HepG2 (cell line): ENCODE measurements at regions not wholly inside any gene's neighbourhood (a gene's known extent, or its start where the extent isn't known, plus 50 kb on each side); places are given as distances from the start of the nearest gene placed in this dataset.

Experiments used
- ATAC-seq: fragments of 200-7000 bp; cut with Tn5 transposase; 3 replicates; pipeline ENCODE4 v1.9.1; 2020; ENCODE audit warnings: mild to moderate bottlenecking, moderate library complexity
- BruUV-seq: library from RNA; stranded (reverse); fragments of 400-500 nt; replicated peaks from 2 replicates; lab custom pipeline; 2021; lab: Mats Ljungman, UMichigan
- CTCF ChIA-PET: fragments of 300-600 bp; formaldehyde crosslinking; extraction: SDS; loops from one replicate; lab custom pipeline; 2021; ENCODE audit warnings: low total read pairs, inconsistent platforms, low intra/inter-chr PET ratio; lab: Yijun Ruan, JAX
- POLR2A ChIA-PET: fragments of 350-600 bp; sonication (Branson Sonifier 250); formaldehyde crosslinking; loops from one replicate; lab custom pipeline; 2020; ENCODE audit warnings: antibody characterized with exemption, inconsistent platforms; lab: Yijun Ruan, JAX
- DNase-seq: peaks from one replicate; pipeline ENCODE4 v3.0.0-alpha.2; 2015; ENCODE audit warnings: low spot score
- FAIRE-seq: peaks from 3 replicates; lab custom pipeline; 2011; peaks lifted over from hg19 to GRCh38; lab: Jason Lieb, UNC
- H2AFZ ChIP-seq: one replicate; pipeline ENCODE4 v1.6.1; 2011; ENCODE audit warnings: low read length, inconsistent platforms
- H3K27ac ChIP-seq: fragments of 300-600 bp; 3 replicates; pipeline ENCODE4 v1.8.0; 2011; ENCODE audit warnings: mixed run types, mild to moderate bottlenecking, mixed read lengths, low read length, inconsistent platforms; ENCODE audit not compliant: insufficient read depth; ENCODE audit errors: extremely low read length
- H3K27me3 ChIP-seq, 2 experiments: fragments of 200-600 bp in 1 of 2; 2 replicates in 1 of 2; 3 replicates in 1 of 2; pipeline versions ENCODE4 v1.6.0 to v1.8.0; 2011; ENCODE audit warnings: low read length in 2 of 2, mild to moderate bottlenecking in 2 of 2, moderate library complexity in 2 of 2, inconsistent platforms in 1 of 2; ENCODE audit not compliant: insufficient read depth in 2 of 2, control insufficient read depth in 1 of 2
- H3K36me3 ChIP-seq, 2 experiments: fragments of 200-600 bp in 1 of 2; replicated peaks in 1 of 2; 2 replicates in 1 of 2; 3 replicates in 1 of 2; pipeline versions ENCODE4 v1.5.1 to v1.8.0; 2011; ENCODE audit warnings: low read length in 2 of 2, inconsistent platforms in 1 of 2; ENCODE audit not compliant: insufficient read depth in 2 of 2, control insufficient read depth in 1 of 2
- H3K4me1 ChIP-seq: 2 replicates; pipeline ENCODE4 v1.5.1; 2012; ENCODE audit warnings: low read length, inconsistent platforms; ENCODE audit not compliant: insufficient read depth
- H3K4me2 ChIP-seq: 2 replicates; pipeline ENCODE4 v1.6.0; 2011; ENCODE audit warnings: low read depth, low read length, inconsistent platforms
- H3K4me3 ChIP-seq, 3 experiments: fragments of 200-600 bp in 1 of 3; sonication (generic), shearing (Covaris generic) in 1 of 3; replicated peaks in 1 of 3; 2 replicates each; pipeline ENCODE4 v1.5.1; 2011 to 2016; ENCODE audit warnings: low read length in 3 of 3, inconsistent platforms in 2 of 3, low read depth in 2 of 3, mild to moderate bottlenecking in 2 of 3, control low read depth in 1 of 3, mixed read lengths in 1 of 3; ENCODE audit not compliant: insufficient read depth in 1 of 3
- H3K79me2 ChIP-seq: one replicate; pipeline ENCODE4 v1.6.1; 2011; ENCODE audit warnings: low read length, inconsistent platforms; ENCODE audit not compliant: insufficient read depth
- H3K9ac ChIP-seq: 2 replicates; pipeline ENCODE4 v1.6.0; 2011; ENCODE audit warnings: mild to moderate bottlenecking, low read depth, low read length, inconsistent platforms; ENCODE audit not compliant: insufficient read depth
- H3K9me3 ChIP-seq: 2 replicates; pipeline ENCODE4 v1.5.1; 2012; ENCODE audit warnings: mild to moderate bottlenecking, low read length
- H4K20me1 ChIP-seq: 2 replicates; pipeline ENCODE4 v1.6.0; 2011; ENCODE audit warnings: inconsistent platforms, mild to moderate bottlenecking, low read length, moderate library complexity; ENCODE audit not compliant: insufficient read depth
- KMT2A ChIP-seq: sonication (generic); formaldehyde crosslinking; IDR thresholded peaks from 2 replicates; pipeline ENCODE4 v1.4.0; 2020; ENCODE audit warnings: missing genetic modification reagents
- MATR3 ChIP-seq: sonication (generic); formaldehyde crosslinking; IDR thresholded peaks from 2 replicates; pipeline ENCODE4 v1.4.0; 2020; ENCODE audit warnings: missing genetic modification reagents
- REXO4 ChIP-seq: sonication (generic); formaldehyde crosslinking; IDR thresholded peaks from 2 replicates; pipeline ENCODE4 v1.8.0; 2022; ENCODE audit warnings: missing genetic modification reagents, mild to moderate bottlenecking, borderline replicate concordance
- RFXANK ChIP-seq: IDR thresholded peaks from 2 replicates; pipeline ENCODE4 v1.6.1; 2016
- TP53 ChIP-seq: sonication (generic); formaldehyde crosslinking; conservative IDR thresholded peaks from 2 replicates; pipeline ENCODE4 v1.4.0; 2020; ENCODE audit warnings: missing genetic modification reagents
- ZNF432 ChIP-seq: sonication (generic); formaldehyde crosslinking; IDR thresholded peaks from 2 replicates; pipeline ENCODE4 v1.5.0; 2020; ENCODE audit warnings: missing genetic modification reagents, mild to moderate bottlenecking, borderline replicate concordance
- ZNF672 ChIP-seq: sonication (generic); formaldehyde crosslinking; IDR thresholded peaks from 2 replicates; pipeline ENCODE4 v1.8.1; 2022; ENCODE audit warnings: missing genetic modification reagents
- ZSCAN5A ChIP-seq: sonication (generic); formaldehyde crosslinking; IDR thresholded peaks from 2 replicates; pipeline ENCODE4 v1.8.0; 2022; ENCODE audit warnings: mild to moderate bottlenecking, missing genetic modification reagents, borderline replicate concordance
- WGBS: methylation state at CpG from one replicate; pipeline ENCODE4 v1.1.6; 2017; ENCODE audit warnings: low lambda C conversion rate; 5-methylcytosine and 5-hydroxymethylcytosine counted together
- in situ Hi-C: cut with HindIII; loops from 2 replicates; pipeline ENCODE4 v1.10.0; 2017; ENCODE audit warnings: low pct_unique_long_range_greater_than_20kb; ENCODE audit not compliant: extremely low pct_ligation_motif_present
- intact Hi-C: fragments of 100-400 bp; cut with micrococcal nuclease; formaldehyde crosslinking; loops from one replicate; pipeline ENCODE4 v1.10.0; 2022; ENCODE audit not compliant: unreplicated experiment
- TF ChIP-seq, protein P1 (sequence below), 2 experiments: sonication (generic) in 1 of 2; formaldehyde crosslinking in 1 of 2; IDR thresholded peaks; 2 replicates each; pipeline versions ENCODE4 v1.4.0 to v1.6.1; 2016 to 2020; ENCODE audit warnings: borderline replicate concordance in 1 of 2, low read depth in 1 of 2, mild to moderate bottlenecking in 1 of 2, missing genetic modification reagents in 1 of 2
- TF ChIP-seq, protein P2 (sequence below): sonication (generic); formaldehyde crosslinking; IDR thresholded peaks from 2 replicates; pipeline ENCODE4 v1.5.0; 2020; ENCODE audit warnings: missing genetic modification reagents
- TF ChIP-seq, protein P3 (sequence below): IDR thresholded peaks from 2 replicates; pipeline ENCODE4 v1.6.1; 2016; ENCODE audit warnings: mild to moderate bottlenecking
- TF ChIP-seq, protein P4 (sequence below): IDR thresholded peaks from 2 replicates; pipeline ENCODE4 v1.6.1; 2012; ENCODE audit warnings: low read length, improper control_type of control experiment

DNA sequence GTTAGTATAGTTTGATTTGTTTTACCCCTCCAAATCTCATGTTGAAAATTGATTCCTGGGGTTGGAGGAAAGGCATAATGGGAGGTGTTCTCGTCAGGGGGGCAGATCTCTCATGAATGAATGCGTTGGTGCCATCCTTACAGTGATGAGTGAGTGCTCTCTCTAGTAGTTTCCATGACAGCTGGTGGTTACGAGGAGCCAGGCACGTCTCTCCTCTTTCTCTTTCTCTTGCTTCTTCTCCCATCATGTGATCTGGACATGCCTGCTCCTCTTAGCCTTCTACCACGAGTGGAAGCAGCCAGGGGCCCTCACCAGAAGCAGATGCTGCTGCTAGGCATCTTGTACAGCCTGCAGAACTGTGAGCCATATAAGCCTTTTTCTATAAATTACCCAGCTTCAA is 454.1 kb downstream of the EFNA5 start:
- intact Hi-C loops: no loop called here
- FAIRE-seq: no peak
- no peak overlapping the region for H3K4me2 ChIP-seq
- TF ChIP-seq REXO4 (CRISPR knock-in tag) (no peak), TP53 (CRISPR knock-in tag) (no peak), MATR3 (CRISPR knock-in tag) (no peak), ZNF432 (CRISPR knock-in tag) (no peak), KMT2A (CRISPR knock-in tag) (no peak), ZNF672 (CRISPR knock-in tag) (no peak), RFXANK (CRISPR knock-in tag) (no peak), ZSCAN5A (no peak)
- TF ChIP-seq, protein P1, sequence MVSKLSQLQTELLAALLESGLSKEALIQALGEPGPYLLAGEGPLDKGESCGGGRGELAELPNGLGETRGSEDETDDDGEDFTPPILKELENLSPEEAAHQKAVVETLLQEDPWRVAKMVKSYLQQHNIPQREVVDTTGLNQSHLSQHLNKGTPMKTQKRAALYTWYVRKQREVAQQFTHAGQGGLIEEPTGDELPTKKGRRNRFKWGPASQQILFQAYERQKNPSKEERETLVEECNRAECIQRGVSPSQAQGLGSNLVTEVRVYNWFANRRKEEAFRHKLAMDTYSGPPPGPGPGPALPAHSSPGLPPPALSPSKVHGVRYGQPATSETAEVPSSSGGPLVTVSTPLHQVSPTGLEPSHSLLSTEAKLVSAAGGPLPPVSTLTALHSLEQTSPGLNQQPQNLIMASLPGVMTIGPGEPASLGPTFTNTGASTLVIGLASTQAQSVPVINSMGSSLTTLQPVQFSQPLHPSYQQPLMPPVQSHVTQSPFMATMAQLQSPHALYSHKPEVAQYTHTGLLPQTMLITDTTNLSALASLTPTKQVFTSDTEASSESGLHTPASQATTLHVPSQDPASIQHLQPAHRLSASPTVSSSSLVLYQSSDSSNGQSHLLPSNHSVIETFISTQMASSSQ (IDR thresholded peaks at IDR 0.05; ENCODE audit: low read depth): no peak
- TF ChIP-seq, protein P1 (CRISPR knock-in tag; IDR thresholded peaks at IDR 0.05; ENCODE audit: borderline replicate concordance): no peak
- TF ChIP-seq, protein P2, sequence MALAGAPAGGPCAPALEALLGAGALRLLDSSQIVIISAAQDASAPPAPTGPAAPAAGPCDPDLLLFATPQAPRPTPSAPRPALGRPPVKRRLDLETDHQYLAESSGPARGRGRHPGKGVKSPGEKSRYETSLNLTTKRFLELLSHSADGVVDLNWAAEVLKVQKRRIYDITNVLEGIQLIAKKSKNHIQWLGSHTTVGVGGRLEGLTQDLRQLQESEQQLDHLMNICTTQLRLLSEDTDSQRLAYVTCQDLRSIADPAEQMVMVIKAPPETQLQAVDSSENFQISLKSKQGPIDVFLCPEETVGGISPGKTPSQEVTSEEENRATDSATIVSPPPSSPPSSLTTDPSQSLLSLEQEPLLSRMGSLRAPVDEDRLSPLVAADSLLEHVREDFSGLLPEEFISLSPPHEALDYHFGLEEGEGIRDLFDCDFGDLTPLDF (CRISPR knock-in tag): no peak
- TF ChIP-seq, protein P3, sequence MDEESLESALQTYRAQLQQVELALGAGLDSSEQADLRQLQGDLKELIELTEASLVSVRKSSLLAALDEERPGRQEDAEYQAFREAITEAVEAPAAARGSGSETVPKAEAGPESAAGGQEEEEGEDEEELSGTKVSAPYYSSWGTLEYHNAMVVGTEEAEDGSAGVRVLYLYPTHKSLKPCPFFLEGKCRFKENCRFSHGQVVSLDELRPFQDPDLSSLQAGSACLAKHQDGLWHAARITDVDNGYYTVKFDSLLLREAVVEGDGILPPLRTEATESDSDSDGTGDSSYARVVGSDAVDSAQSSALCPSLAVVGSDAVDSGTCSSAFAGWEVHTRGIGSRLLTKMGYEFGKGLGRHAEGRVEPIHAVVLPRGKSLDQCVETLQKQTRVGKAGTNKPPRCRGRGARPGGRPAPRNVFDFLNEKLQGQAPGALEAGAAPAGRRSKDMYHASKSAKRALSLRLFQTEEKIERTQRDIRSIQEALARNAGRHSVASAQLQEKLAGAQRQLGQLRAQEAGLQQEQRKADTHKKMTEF: no peak
- TF ChIP-seq, protein P4, sequence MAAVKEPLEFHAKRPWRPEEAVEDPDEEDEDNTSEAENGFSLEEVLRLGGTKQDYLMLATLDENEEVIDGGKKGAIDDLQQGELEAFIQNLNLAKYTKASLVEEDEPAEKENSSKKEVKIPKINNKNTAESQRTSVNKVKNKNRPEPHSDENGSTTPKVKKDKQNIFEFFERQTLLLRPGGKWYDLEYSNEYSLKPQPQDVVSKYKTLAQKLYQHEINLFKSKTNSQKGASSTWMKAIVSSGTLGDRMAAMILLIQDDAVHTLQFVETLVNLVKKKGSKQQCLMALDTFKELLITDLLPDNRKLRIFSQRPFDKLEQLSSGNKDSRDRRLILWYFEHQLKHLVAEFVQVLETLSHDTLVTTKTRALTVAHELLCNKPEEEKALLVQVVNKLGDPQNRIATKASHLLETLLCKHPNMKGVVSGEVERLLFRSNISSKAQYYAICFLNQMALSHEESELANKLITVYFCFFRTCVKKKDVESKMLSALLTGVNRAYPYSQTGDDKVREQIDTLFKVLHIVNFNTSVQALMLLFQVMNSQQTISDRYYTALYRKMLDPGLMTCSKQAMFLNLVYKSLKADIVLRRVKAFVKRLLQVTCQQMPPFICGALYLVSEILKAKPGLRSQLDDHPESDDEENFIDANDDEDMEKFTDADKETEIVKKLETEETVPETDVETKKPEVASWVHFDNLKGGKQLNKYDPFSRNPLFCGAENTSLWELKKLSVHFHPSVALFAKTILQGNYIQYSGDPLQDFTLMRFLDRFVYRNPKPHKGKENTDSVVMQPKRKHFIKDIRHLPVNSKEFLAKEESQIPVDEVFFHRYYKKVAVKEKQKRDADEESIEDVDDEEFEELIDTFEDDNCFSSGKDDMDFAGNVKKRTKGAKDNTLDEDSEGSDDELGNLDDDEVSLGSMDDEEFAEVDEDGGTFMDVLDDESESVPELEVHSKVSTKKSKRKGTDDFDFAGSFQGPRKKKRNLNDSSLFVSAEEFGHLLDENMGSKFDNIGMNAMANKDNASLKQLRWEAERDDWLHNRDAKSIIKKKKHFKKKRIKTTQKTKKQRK: no peak

More for the DNA sequence above, 454.1 kb downstream of the EFNA5 start:
- Histone ChIP-seq H3K9me3 (no peaks in the 10 kb centered on the region), H3K27me3 (no peaks in the 10 kb centered on the region), H3K27ac (no peak overlapping the region), H2AFZ (no peak overlapping the region), H4K20me1 (no peaks in the 10 kb centered on the region), H3K4me1 (no peaks in the 10 kb centered on the region), H3K4me3 (no peak overlapping the region), H3K36me3 (no peaks in the 10 kb centered on the region), H3K9ac (no peak overlapping the region), H3K79me2 (no peaks in the 10 kb centered on the region)
- BruUV-seq: no TSS peak
- DNase-seq (no peak), ATAC-seq (no peak)
- 0% methylated on average over 5 of the region's 5 CpGs for WGBS
- in situ Hi-C loops: no loop called here
- CTCF ChIA-PET: no interaction called here
- POLR2A ChIA-PET: no interaction called here
